SK-N-SH (cell line): ENCODE measurements at regions not wholly inside any gene's neighbourhood (a gene's known extent, or its start where the extent isn't known, plus 50 kb on each side); places are given as distances from the start of the nearest gene placed in this dataset.
"Not testable (repeated sequence)": the region's sequence is repeated elsewhere in the genome, so short reads cannot be mapped to it uniquely, and the experiment has no call there.

Experiments used
- CTCF ChIA-PET: fragments of 300-600, 350-600 bp; formaldehyde crosslinking; extraction: SDS; loops from one replicate; lab custom pipeline; 2021; lab: Yijun Ruan, JAX
- POLR2A ChIA-PET: fragments of 350-600 bp; sonication (Branson Sonifier 250); formaldehyde crosslinking; extraction: SDS; loops from one replicate; lab custom pipeline; 2020; ENCODE audit warnings: antibody characterized with exemption, inconsistent platforms; lab: Yijun Ruan, JAX
- DNase-seq: peaks from one replicate; pipeline ENCODE4 v3.0.0; 2012
- H2AFZ ChIP-seq: fragments of 200-600 bp; sonication (generic); 2 replicates; pipeline ENCODE4 v1.8.1; 2016; ENCODE audit warnings: antibody characterized with exemption, mild to moderate bottlenecking, low read depth
- H3F3A ChIP-seq: fragments of 200-600 bp; sonication (generic); replicated peaks from 2 replicates; pipeline ENCODE3; 2016; ENCODE audit warnings: antibody characterized with exemption, mild to moderate bottlenecking; ENCODE audit not compliant: insufficient read depth
- H3K27ac ChIP-seq, 2 experiments: fragments of 200-500 bp in 1 of 2; fragments of 200-600 bp in 1 of 2; sonication (Bioruptor generic) in 1 of 2; sonication (generic), shearing (Covaris generic) in 1 of 2; 2 replicates each; pipeline versions ENCODE4 v1.5.1 to v1.6.1; 2014 to 2016; ENCODE audit warnings: low read depth in 2 of 2, inconsistent platforms in 1 of 2, low read length in 1 of 2, mild to moderate bottlenecking in 1 of 2, mixed read lengths in 1 of 2
- H3K27me3 ChIP-seq: fragments of 200-600 bp; sonication (generic), shearing (Covaris generic); 2 replicates; pipeline ENCODE4 v1.6.1; 2016; ENCODE audit warnings: mixed run types; ENCODE audit not compliant: insufficient read depth
- H3K36me3 ChIP-seq, 2 experiments: fragments of 200-500 bp in 1 of 2; fragments of 200-600 bp in 1 of 2; sonication (Bioruptor generic) in 1 of 2; sonication (generic) in 1 of 2; replicated peaks in 1 of 2; 2 replicates each; pipeline versions ENCODE3 to v1.5.1; 2014 to 2016; ENCODE audit warnings: low read length in 1 of 2, mild to moderate bottlenecking in 1 of 2; ENCODE audit not compliant: insufficient read depth in 2 of 2, control insufficient read depth in 1 of 2
- H3K4me1 ChIP-seq, 2 experiments: fragments of 200-500 bp in 1 of 2; fragments of 200-600 bp in 1 of 2; sonication (Bioruptor generic) in 1 of 2; sonication (generic), shearing (Covaris generic) in 1 of 2; 2 replicates each; pipeline versions ENCODE4 v1.5.1 to v1.6.1; 2014 to 2016; ENCODE audit warnings: low read depth in 1 of 2, low read length in 1 of 2, mixed run types in 1 of 2; ENCODE audit not compliant: insufficient read depth in 2 of 2, control insufficient read depth in 1 of 2
- H3K4me2 ChIP-seq: fragments of 200-600 bp; sonication (generic), shearing (Covaris generic); 2 replicates; pipeline ENCODE4 v1.6.1; 2017; ENCODE audit warnings: mixed run types
- H3K4me3 ChIP-seq, 2 experiments: fragments of 200-500 bp in 1 of 2; fragments of 200-600 bp in 1 of 2; sonication (Bioruptor generic) in 1 of 2; sonication (generic), shearing (Covaris generic) in 1 of 2; 2 replicates each; pipeline versions ENCODE4 v1.5.1 to v1.8.1; 2014 to 2016; ENCODE audit warnings: low read depth in 2 of 2, inconsistent platforms in 1 of 2, low read length in 1 of 2, mild to moderate bottlenecking in 1 of 2, mixed read lengths in 1 of 2, moderate library complexity in 1 of 2
- H3K79me2 ChIP-seq: fragments of 200-600 bp; sonication (generic); 2 replicates; pipeline ENCODE4 v1.8.1; 2017; ENCODE audit warnings: mild to moderate bottlenecking; ENCODE audit not compliant: insufficient read depth
- H3K9ac ChIP-seq: fragments of 200-600 bp; sonication (generic); 2 replicates; pipeline ENCODE4 v1.6.1; 2017; ENCODE audit warnings: mixed run types
- H3K9me2 ChIP-seq: fragments of 200-600 bp; sonication (generic); 2 replicates; pipeline ENCODE4 v1.6.1; 2017; ENCODE audit warnings: mixed run types
- H3K9me3 ChIP-seq: fragments of 200-600 bp; sonication (generic); 2 replicates; pipeline ENCODE4 v1.6.1; 2017; ENCODE audit warnings: mixed run types, mild to moderate bottlenecking, moderate library complexity
- H4K20me1 ChIP-seq: fragments of 200-600 bp; sonication (generic); 2 replicates; pipeline ENCODE4 v1.6.1; 2017; ENCODE audit warnings: mild to moderate bottlenecking, mixed run types; ENCODE audit not compliant: insufficient read depth
- CHD2 ChIP-seq: fragments of 150-350 bp; IDR thresholded peaks from 2 replicates; pipeline ENCODE4 v1.6.1; 2018; ENCODE audit warnings: low read length; ENCODE audit not compliant: partially characterized antibody
- FOSL2 ChIP-seq: IDR thresholded peaks from 2 replicates; pipeline ENCODE4 v1.4.0; 2012; ENCODE audit warnings: low read depth, mild to moderate bottlenecking, moderate library complexity, borderline replicate concordance
- FOXJ3 ChIP-seq: sonication (generic); formaldehyde crosslinking; IDR thresholded peaks from 2 replicates; pipeline ENCODE4 v1.5.1; 2020; ENCODE audit warnings: mild to moderate bottlenecking, missing genetic modification reagents
- FOXM1 ChIP-seq: IDR thresholded peaks from 2 replicates; pipeline ENCODE4 v1.4.0; 2012; ENCODE audit warnings: low read depth, mild to moderate bottlenecking
- JUND ChIP-seq: IDR thresholded peaks from 2 replicates; pipeline ENCODE4 v1.4.0; 2012
- MXI1 ChIP-seq: IDR thresholded peaks from 2 replicates; pipeline ENCODE4 v1.6.1; 2012; ENCODE audit warnings: mild to moderate bottlenecking, low read depth, low read length, improper control_type of control experiment
- NFIC ChIP-seq: IDR thresholded peaks from 2 replicates; pipeline ENCODE4 v1.4.0; 2012; ENCODE audit warnings: borderline replicate concordance
- RAD21 ChIP-seq: IDR thresholded peaks from 2 replicates; pipeline ENCODE4 v1.6.1; 2012; ENCODE audit warnings: mild to moderate bottlenecking, low read length
- SIN3A ChIP-seq: IDR thresholded peaks from 2 replicates; pipeline ENCODE4 v1.6.1; 2012; ENCODE audit warnings: low read depth, mild to moderate bottlenecking, low read length, moderate library complexity, borderline replicate concordance
- SMC3 ChIP-seq: IDR thresholded peaks from 2 replicates; pipeline ENCODE4 v1.6.1; 2012; ENCODE audit warnings: low read depth, low read length, improper control_type of control experiment
- TEAD4 ChIP-seq: IDR thresholded peaks from 2 replicates; pipeline ENCODE4 v1.4.0; 2012; ENCODE audit warnings: mild to moderate bottlenecking, borderline replicate concordance; ENCODE audit not compliant: insufficient read depth
- WGBS: methylation state at CpG from one replicate; pipeline ENCODE4 v1.1.6; 2017; ENCODE audit warnings: low lambda C conversion rate; 5-methylcytosine and 5-hydroxymethylcytosine counted together
- TF ChIP-seq, protein P1 (sequence below): IDR thresholded peaks from 2 replicates; pipeline ENCODE4 v1.6.1; 2012; ENCODE audit warnings: mild to moderate bottlenecking, low read depth, low read length, moderate library complexity
- TF ChIP-seq, protein P2 (sequence below): IDR thresholded peaks from 2 replicates; pipeline ENCODE4; 2012
- TF ChIP-seq, protein P3 (sequence below): IDR thresholded peaks from 2 replicates; pipeline ENCODE4 v1.4.0; 2012; ENCODE audit warnings: low read depth, borderline replicate concordance

DNA sequence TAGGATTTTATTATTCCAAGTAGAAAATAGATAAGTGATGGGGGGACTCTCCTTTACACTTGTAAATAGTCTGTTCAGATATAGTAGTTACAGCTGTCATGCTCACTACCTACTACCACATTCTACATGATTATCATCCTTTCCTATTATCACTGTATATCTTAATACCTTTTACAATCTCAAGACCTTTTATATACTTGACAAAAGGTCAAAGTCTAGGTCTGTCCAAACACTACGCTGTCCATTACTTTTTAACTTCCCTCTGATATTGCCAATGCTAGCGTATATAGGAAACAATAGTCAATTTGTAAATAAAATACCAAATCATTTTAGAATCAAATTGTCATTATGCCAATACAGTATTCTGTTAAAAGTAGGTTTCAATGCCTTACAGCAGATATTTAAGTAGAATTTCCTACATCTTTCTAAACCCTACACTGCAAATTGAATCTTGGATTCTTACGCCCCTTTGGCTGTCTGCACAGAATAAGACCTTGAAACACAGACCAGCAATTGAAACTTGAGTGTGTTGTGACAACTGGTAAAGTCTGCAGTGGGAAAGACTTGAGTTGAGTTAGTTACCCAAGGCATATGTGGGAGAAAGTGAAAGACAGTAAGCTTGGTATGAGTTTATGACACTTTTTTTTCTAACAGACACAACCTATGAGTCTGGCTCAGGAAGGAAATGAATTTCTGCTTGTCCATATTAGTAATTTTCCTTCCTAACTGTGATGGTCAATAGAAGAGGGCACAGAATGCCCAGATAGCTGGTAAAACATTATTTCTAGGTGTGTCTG lies 827.6 kb upstream of the ACO1 start:
- H3F3A ChIP-seq: no peaks in the 10 kb centered on the region
- H3K9me3 ChIP-seq: no peaks in the 10 kb centered on the region
- TF ChIP-seq, protein P1, sequence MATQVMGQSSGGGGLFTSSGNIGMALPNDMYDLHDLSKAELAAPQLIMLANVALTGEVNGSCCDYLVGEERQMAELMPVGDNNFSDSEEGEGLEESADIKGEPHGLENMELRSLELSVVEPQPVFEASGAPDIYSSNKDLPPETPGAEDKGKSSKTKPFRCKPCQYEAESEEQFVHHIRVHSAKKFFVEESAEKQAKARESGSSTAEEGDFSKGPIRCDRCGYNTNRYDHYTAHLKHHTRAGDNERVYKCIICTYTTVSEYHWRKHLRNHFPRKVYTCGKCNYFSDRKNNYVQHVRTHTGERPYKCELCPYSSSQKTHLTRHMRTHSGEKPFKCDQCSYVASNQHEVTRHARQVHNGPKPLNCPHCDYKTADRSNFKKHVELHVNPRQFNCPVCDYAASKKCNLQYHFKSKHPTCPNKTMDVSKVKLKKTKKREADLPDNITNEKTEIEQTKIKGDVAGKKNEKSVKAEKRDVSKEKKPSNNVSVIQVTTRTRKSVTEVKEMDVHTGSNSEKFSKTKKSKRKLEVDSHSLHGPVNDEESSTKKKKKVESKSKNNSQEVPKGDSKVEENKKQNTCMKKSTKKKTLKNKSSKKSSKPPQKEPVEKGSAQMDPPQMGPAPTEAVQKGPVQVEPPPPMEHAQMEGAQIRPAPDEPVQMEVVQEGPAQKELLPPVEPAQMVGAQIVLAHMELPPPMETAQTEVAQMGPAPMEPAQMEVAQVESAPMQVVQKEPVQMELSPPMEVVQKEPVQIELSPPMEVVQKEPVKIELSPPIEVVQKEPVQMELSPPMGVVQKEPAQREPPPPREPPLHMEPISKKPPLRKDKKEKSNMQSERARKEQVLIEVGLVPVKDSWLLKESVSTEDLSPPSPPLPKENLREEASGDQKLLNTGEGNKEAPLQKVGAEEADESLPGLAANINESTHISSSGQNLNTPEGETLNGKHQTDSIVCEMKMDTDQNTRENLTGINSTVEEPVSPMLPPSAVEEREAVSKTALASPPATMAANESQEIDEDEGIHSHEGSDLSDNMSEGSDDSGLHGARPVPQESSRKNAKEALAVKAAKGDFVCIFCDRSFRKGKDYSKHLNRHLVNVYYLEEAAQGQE: no peak
- no peak for TF ChIP-seq MXI1
- no peak for TF ChIP-seq FOXJ3 (CRISPR knock-in tag)
- TF ChIP-seq CHD2: no peak
- TF ChIP-seq FOSL2: no peak
- TF ChIP-seq, protein P2, sequence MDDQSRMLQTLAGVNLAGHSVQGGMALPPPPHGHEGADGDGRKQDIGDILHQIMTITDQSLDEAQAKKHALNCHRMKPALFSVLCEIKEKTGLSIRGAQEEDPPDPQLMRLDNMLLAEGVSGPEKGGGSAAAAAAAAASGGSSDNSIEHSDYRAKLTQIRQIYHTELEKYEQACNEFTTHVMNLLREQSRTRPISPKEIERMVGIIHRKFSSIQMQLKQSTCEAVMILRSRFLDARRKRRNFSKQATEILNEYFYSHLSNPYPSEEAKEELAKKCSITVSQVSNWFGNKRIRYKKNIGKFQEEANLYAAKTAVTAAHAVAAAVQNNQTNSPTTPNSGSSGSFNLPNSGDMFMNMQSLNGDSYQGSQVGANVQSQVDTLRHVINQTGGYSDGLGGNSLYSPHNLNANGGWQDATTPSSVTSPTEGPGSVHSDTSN: no peak
- TF ChIP-seq SIN3A: no peak
- no peak for TF ChIP-seq JUND
- no peak for TF ChIP-seq TEAD4
- TF ChIP-seq FOXM1: no peak
- TF ChIP-seq RAD21: no peak
- TF ChIP-seq, protein P3, sequence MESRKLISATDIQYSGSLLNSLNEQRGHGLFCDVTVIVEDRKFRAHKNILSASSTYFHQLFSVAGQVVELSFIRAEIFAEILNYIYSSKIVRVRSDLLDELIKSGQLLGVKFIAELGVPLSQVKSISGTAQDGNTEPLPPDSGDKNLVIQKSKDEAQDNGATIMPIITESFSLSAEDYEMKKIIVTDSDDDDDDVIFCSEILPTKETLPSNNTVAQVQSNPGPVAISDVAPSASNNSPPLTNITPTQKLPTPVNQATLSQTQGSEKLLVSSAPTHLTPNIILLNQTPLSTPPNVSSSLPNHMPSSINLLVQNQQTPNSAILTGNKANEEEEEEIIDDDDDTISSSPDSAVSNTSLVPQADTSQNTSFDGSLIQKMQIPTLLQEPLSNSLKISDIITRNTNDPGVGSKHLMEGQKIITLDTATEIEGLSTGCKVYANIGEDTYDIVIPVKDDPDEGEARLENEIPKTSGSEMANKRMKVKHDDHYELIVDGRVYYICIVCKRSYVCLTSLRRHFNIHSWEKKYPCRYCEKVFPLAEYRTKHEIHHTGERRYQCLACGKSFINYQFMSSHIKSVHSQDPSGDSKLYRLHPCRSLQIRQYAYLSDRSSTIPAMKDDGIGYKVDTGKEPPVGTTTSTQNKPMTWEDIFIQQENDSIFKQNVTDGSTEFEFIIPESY: no peak
- TF ChIP-seq SMC3: no peak
- no peak for TF ChIP-seq NFIC
- TF ChIP-seq, all 33 proteins: peak for 0
- ChIA-PET CTCF (no interaction called here), POLR2A (no interaction called here)
- WGBS: 60% methylated on average over 3 of the region's 3 CpGs
- no peak overlapping the region for H3K4me3 ChIP-seq
- no peak for DNase-seq
- H3K4me2 ChIP-seq: no peak overlapping the region
- no peaks in the 10 kb centered on the region for H3K79me2 ChIP-seq
- H3K27ac ChIP-seq: no peak overlapping the region
- H3K9ac ChIP-seq: no peak overlapping the region
- H3K4me1 ChIP-seq: no peaks in the 10 kb centered on the region
- H3K9me2 ChIP-seq: no peaks in the 10 kb centered on the region; the same call in 1 of the 2 replicates
- H4K20me1 ChIP-seq: no peaks in the 10 kb centered on the region
- H3K36me3 ChIP-seq: no peaks in the 10 kb centered on the region
- no peak overlapping the region for H2AFZ ChIP-seq
- H3K27me3 ChIP-seq: no peaks in the 10 kb centered on the region

DNA sequence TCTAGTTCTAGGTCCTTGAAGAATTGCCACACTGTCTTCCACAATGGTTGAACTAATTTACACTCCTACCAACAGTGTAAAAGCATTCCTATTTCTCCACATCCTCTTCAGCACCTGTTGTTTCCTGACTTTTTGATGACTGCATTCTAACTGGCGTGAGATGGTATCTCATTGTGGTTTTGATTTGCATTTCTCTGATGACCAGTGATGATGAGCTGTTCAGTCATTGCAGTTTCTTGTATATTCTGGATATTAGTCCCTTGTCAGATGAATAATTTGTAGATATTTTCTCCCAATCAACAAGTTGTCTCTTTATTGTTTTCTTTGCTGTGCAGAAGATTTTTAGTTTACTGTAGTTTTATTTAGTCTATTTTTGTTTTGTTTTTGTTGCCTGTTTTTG lies 812.3 kb upstream of the ACO1 start:
- H3K4me3 ChIP-seq, H3F3A ChIP-seq, H3K27ac ChIP-seq, H3K36me3 ChIP-seq, H3K79me2 ChIP-seq, H3K9ac ChIP-seq, POLR2A ChIA-PET, H3K27me3 ChIP-seq, DNase-seq, CTCF ChIA-PET, H3K4me2 ChIP-seq, H3K9me3 ChIP-seq, H2AFZ ChIP-seq, H3K9me2 ChIP-seq, H3K4me1 ChIP-seq, H4K20me1 ChIP-seq: not testable (repeated sequence)
- WGBS: 14% methylated on average over 1 of the region's 1 CpG
